HCEC 1CT (cell line): ENCODE measurements at regions not wholly inside any gene's neighbourhood (a gene's known extent, or its start where the extent isn't known, plus 50 kb on each side); places are given as distances from the start of the nearest gene placed in this dataset.

Experiments
- DNase-seq: peaks from one replicate; pipeline ENCODE4 v3.0.0-alpha.2; 2017

DNA sequence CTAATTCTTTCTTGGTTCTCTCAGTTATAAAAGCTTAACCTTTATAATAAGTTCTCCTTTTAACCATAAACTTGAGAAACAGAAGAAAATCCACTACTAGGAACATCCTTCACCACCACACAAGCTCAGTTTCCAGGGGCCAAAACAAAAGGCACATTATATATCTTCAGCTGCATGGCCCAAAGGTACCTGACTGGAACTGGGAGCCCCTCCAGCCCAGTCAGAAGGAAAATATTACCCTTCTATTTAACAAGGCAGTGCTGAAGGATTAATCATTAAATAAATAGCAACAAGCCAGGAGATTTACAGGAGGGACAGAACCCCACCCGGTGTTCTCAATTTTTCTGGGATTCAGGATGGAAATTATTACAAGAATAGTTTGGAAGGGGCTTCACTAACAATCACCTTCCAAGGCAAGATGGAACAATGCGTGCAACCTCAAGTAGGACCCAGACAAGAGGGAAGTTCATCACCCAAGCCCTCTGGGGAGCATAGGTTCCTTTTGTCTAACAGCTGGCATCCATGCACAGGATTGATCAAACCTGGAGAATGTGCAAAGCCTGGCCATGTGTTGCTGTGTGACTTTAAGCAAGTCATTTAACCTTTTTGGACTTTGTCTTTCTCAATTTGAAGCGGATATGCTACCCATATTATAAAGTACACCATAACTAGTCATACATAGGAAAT is 159.6 kb upstream of the SETBP1 start:
- no peak for DNase-seq

- DNase-seq, result no peak
Measured at GRCh38 chr18:44521668-44522022, 159.0 kb upstream of the SETBP1 start.

DNA sequence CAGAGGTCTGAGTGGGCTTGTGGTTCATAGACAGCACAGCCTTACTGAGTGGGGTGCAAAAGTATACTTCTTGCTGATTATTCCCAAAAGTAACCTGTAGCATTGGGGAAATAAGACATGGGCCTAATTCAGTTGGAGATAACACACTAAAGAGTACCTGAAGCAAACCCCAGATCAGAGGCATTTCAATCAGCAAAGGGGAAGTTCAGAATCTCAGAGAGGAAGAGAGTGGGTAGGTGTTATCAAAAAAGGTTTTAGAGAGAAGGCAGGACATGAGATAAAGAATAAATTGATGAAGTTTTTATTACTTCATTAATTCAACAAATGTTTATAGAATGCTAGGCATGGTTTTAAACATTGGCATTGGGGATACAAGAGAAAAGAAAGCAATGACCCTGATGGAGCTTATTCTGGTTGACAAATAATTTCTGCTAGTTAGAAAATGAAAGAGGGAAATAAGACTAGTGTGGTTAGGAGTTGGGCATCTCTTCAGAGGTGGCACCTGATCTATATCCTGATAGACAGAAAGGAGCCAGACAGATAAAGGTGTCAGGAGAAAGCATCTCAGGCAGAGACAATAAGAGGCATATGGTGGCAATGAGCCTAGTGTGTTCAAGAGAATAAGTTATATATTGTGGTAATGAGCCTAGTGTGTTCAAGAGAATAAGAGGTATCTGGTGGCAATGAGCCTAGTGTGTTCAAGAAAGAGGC is 153.8 kb upstream of the SETBP1 start:
- DNase-seq, result no peak

DNA sequence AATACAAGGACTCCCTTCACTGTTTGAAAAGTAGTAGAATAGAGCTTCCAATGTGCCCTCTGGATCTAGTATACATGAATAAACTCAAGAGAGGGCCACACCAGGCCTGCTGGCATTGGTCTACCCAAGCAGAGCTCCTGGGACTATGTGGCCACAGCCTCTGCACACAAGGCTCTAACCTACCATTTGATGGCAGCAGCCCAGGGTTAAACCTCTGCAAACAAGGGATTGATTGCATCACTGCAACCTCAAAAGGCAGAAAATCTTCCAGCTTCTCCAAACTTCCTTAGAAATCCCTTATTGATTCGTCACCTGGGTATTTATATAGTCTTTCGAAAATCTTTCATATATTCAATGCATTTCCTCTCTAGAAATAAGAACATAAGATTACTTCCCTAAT is 147.6 kb upstream of the SETBP1 start:
- DNase-seq, result no peak

GRCh38 chr18:44536046-44536445 is 144.6 kb upstream of the SETBP1 start:
- DNase-seq, result no peak

DNA sequence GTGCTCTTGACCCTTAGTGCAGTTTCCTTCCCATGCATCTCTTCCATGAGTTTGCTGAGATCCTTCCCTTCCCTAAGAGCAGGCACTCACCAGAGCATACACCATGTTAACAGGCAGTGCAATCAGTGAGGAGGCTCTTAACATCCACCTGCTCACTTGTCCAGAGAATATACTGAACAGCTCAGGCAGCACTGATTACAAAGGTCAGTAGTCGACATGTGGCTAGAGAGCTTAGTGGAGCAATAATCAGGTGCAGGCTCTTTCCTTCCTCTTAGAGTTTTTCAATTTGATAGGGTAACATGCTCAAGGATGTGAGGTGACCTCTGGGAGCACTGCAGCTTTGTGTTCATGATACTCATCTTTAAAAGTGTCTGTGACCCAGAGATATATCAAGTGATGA is 144.1 kb upstream of the SETBP1 start:
- DNase-seq, result no peak

DNA sequence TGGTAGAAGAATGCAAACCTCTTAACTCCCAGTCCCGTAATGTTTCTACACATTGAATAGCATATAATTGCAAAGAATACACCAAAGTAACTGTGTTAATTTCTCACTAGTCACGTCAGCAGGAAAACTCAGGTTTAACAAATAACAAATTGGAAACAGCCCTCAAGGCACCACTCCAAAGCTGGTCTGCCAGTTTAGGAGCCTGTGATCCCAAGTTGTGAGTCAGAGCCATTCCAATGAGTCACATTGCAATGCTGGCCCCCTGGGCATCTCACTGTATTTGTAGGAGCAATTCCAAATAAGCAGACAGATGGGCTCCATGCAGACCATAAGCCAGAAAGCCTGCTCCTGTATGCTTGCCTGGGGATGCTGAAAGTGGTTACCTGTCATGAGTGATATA is 143.2 kb upstream of the SETBP1 start:
- DNase-seq, result no peak

GRCh38 chr18:44539926-44540325 is 140.8 kb upstream of the SETBP1 start:
- DNase-seq, result no peak

DNA sequence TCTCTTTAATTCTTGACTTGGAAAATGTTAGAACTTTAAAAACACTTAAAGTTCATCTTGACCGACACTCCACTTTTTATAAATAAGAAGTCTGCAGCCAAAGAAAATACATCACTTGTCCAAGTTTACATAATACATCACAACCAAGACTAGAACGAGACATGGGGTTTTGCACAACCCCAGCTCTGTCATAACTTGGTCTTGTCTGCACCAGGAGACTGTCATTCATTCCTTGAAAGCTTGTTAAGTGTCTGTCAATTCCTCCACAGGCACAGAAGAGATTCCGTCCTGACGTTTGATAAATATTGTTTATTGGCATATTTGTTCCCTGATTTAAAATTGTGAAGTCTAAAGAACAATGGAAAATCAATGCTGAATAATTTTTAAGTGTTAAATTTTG is 139.5 kb upstream of the SETBP1 start:
- DNase-seq, result no peak

GRCh38 chr18:44541781-44542180 is 138.9 kb upstream of the SETBP1 start:
- no peak for DNase-seq

GRCh38 chr18:44543387-44543786 is 137.3 kb upstream of the SETBP1 start:
- DNase-seq, result no peak

DNA sequence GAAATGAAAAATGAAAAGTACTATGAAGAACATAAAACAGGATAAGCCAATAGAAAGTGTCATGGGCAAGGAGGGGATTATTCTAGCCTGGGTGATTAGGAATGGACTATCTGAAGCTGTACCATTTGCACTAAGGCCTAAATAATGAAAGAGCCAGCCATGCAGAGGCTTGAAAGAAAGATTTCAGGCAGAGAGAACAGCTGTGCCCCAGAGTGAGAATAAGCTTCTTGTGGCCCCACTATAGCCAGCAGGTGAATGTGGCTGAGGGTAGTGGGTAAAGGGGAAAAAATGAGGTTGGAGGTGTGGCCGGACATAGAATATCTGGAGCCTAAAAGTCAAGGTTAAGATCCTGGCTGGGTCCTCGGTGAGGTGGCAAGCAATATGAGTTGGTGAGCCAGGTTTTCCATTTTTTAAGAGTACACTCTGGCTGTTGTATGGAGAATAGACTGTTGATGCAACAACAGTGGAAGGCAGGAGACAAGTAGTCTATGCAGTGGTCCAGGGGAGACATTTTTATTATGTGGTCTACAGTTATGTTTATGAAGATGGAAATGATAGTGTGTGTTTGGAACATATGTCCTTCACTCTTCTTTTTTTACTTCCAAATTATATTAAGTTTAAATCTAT is 135.2 kb upstream of the SETBP1 start:
- DNase-seq, result no peak

- no peak for DNase-seq
Measured at GRCh38 chr18:44546954-44547353, 133.7 kb upstream of the SETBP1 start.

GRCh38 chr18:44548291-44549221 is 132.1 kb upstream of the SETBP1 start:
- no peak for DNase-seq

- no peak for DNase-seq
Measured at GRCh38 chr18:44552706-44553105, 128.0 kb upstream of the SETBP1 start.

DNA sequence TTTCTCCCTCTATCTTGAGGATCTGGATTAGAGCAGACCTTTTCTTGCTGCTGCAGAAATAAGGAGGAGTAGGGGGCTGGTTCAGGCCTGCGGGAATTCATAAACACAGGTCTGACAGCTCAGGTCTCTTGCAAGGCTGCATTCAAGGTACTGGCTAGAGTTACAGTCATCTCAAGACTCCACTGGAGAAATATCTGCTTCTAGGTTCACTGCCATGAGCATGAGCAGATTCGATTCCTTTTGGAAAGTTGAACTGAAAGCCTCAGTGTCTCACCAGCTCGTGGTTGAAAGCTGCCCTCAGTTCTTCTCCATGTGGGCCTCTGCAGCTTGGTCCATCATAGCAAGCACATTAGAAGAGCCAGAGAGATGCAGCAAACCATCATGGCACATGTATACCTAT is 124.4 kb upstream of the SETBP1 start:
- DNase-seq, result no peak

- no peak for DNase-seq
Measured at GRCh38 chr18:44557616-44558151, 123.0 kb upstream of the SETBP1 start.

DNA sequence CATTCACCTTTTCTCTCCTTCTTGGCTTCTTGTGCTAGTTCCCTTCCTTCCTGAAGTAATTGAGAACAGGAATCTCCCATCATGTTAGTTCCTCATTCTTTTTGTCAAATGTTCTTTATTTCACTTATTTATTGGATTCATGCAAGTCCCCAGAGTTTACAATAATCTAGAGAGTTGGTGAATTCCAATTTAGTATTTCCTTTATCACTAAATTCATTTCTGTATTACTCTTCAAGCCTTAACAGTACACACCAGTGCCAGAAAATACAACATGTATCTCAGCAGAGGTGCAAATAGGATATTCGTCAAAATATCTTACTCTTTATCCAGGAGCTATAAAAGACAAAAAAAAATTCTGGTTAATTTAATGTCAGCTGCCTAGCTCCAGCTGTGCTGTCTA is 121.9 kb upstream of the SETBP1 start:
- DNase-seq, result no peak

- no peak for DNase-seq
Measured at GRCh38 chr18:44562986-44563385, 117.7 kb upstream of the SETBP1 start.

DNA sequence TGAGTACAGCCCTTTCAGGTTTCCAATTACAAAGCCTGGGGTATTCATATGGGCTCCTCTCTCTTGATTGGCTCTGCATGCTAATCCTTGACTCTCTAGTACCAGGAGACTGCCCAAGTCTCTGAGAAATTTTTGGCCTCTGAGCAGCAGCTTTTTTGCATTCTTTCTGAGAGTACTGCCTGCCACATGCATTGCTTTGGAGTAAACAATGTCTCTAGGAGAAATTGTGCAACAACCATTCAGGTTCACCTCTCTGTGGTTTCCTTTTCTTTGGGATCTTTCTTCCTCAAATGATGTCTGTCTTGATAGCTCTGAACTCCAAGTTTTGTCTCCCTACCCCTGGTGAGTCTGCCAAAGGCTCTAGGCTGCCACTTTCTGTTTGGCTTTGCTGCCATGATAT is 115.8 kb upstream of the SETBP1 start:
- no peak for DNase-seq

DNA sequence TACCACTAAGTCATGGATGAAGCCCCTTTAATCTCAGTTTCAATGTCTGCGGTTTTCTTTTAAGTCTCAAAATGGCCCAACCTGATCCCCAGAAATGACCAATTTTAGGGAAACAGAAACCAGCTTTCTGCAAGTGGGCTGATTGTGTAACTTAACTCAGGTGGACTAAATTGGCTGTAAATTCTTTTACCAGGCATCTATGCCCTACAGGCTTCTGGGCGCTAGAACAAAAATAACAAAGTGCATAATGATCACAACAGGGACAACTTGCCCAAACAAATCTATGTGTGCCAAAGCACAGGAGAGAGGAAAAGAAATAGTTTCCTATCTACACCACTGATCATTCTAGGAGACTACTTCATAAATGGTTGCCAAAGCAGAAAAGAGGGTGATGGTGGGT is 112.3 kb upstream of the SETBP1 start:
- DNase-seq, result no peak

GRCh38 chr18:44568986-44569385 is 111.7 kb upstream of the SETBP1 start:
- DNase-seq, result no peak
